ENCODE measurements at regions not wholly inside any gene's neighbourhood (a gene's known extent, or its start where the extent isn't known, plus 50 kb on each side); places are given as distances from the start of the nearest gene placed in this dataset.
"Not testable (repeated sequence)": the region's sequence is repeated elsewhere in the genome, so short reads cannot be mapped to it uniquely, and the experiment has no call there.

DNA sequence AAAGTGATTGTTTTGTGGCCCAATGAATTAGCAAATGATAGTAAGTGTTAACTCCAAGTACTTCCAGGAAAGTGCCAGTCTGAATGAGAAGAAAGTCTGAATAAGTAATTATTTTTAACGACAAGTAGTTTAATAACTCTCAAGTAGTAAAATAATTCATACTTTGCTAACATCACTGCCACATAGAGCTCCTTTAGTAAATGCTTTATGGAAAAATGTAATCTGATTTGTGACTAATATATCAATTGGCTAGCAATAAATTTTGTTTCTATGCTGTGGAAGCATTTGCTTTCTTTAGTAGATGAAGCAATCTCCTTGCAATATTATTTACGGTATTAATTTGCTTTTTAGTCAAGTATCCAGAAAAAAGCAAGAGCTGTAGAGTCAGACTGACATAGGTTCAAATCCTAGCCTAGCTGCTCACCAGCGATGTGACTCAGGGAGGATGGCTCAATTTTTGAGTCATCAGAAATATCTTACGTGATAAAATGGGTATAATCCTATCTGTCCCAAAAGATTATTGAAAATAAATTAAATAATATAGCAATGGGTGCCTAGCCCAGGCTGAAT is 329.3 kb downstream of the FGFR2 start:
- peaks cover 0 to 10% (median 0%) of the 10 kb centered on the region in 3 donors for H3K4me1 ChIP-seq
- 88% methylated on average over 4 of the region's 4 CpGs for WGBS, 2 donors (ENCODE audit: low coverage in 1 of 2)
- no peak for ATAC-seq
- TF ChIP-seq, protein P1, sequence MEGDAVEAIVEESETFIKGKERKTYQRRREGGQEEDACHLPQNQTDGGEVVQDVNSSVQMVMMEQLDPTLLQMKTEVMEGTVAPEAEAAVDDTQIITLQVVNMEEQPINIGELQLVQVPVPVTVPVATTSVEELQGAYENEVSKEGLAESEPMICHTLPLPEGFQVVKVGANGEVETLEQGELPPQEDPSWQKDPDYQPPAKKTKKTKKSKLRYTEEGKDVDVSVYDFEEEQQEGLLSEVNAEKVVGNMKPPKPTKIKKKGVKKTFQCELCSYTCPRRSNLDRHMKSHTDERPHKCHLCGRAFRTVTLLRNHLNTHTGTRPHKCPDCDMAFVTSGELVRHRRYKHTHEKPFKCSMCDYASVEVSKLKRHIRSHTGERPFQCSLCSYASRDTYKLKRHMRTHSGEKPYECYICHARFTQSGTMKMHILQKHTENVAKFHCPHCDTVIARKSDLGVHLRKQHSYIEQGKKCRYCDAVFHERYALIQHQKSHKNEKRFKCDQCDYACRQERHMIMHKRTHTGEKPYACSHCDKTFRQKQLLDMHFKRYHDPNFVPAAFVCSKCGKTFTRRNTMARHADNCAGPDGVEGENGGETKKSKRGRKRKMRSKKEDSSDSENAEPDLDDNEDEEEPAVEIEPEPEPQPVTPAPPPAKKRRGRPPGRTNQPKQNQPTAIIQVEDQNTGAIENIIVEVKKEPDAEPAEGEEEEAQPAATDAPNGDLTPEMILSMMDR (IDR thresholded peaks at IDR 0.05), result no peak
- H3K27ac ChIP-seq, result no peak overlapping the region
- no peaks in the 10 kb centered on the region for H3K36me3 ChIP-seq
- H3K4me3 ChIP-seq, result no peak overlapping the region
- no peaks in the 10 kb centered on the region for H3K9me3 ChIP-seq
- H3K27me3 ChIP-seq, result peaks cover 4% of the 10 kb centered on the region

DNA sequence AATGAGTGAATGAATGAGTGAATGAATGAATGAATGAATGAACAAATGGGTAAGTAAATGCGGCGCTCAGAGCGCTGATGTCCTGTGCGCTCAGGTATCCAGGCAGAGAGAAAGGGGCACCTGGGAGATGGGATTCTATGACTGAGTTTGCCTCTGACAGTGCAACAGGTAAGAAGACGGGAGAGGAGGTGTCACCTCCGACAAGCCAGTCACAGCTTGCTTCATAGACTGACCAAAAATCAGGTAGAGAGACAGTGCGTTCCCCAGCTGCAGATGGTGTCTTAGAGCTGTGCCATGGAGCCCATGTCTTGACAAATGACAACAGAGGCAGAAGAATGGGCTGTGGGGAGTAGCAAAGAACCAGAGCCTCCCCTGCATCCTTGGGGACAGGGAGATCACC is 327.3 kb downstream of the FGFR2 start:
- Histone ChIP-seq H3K27me3 (peaks cover 4% of the 10 kb centered on the region), H3K36me3 (no peaks in the 10 kb centered on the region), H3K4me3 (no peak overlapping the region), H3K27ac (no peak overlapping the region), H3K9me3 (no peaks in the 10 kb centered on the region), H3K4me1 (peaks cover 0 to under 1% (median 0%) of the 10 kb centered on the region in 3 donors)
- WGBS, 2 donors (ENCODE audit: low coverage in 1 of 2), result 87 to 94% methylated on average over 4 to 6 of the region's 7 CpGs
- no peak for ATAC-seq
- TF ChIP-seq, protein P1 (IDR thresholded peaks at IDR 0.05), result no peak
- TF ChIP-seq POLR2A (IDR thresholded peaks at IDR 0.05), result no peak
- no peak for TF ChIP-seq EP300 (IDR thresholded peaks at IDR 0.05)
- TF ChIP-seq POLR2AphosphoS5 (IDR thresholded peaks at IDR 0.05), result no peak

DNA sequence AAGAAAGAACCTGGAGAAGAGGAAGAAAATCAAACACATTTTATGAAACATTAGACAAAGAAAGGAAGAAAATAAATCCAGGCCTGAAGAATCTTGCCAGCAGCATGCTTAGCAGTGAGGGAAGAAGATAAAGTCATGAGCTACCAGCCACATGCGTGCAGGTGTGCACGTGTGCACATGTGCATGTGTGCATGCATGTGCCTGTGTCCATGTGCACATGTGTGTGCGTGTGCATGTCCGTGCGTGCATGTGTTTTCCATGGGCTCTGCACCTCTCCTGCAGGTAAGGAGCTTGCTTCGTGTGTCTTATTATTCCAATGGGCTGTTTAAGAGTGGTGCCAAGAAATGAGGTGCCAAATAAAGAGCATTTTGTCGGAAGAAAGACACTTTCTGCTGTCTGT is 322.2 kb downstream of the FGFR2 start:
- no peaks in the 10 kb centered on the region for H3K9me3 ChIP-seq
- no peak overlapping the region for H3K4me3 ChIP-seq
- H3K27me3 ChIP-seq, result peaks cover 4% of the 10 kb centered on the region
- no peaks in the 10 kb centered on the region for H3K36me3 ChIP-seq
- H3K4me1 ChIP-seq, result no peaks in the 10 kb centered on the region
- no peak overlapping the region for H3K27ac ChIP-seq
- no peak for ATAC-seq
- 92 to 93% methylated on average over 5 to 7 of the region's 7 CpGs for WGBS, 2 donors (ENCODE audit: low coverage in 1 of 2)
- TF ChIP-seq EP300 (IDR thresholded peaks at IDR 0.05), result no peak
- TF ChIP-seq, protein P1 (IDR thresholded peaks at IDR 0.05), result no peak
- TF ChIP-seq POLR2AphosphoS5 (IDR thresholded peaks at IDR 0.05), result no peak
- no peak for TF ChIP-seq POLR2A (IDR thresholded peaks at IDR 0.05)

DNA sequence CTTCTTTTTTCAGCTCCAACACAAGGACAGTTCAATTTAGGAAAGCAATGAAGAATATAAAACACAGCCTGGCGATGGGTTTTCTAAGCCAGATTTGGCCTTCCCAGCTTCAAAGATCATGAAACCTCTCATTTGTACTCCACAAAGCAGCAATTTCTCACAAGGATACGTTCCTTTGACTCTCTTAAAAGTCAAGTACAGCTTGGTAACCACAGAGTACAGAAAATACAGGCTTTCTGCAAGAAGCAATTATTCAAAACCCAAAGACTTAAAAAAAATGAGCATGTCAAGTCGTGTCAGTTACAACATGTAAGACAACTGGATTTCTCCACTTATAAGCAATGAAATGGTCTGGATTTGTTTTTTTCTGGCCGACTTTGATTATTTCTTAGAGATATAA is 321.4 kb downstream of the FGFR2 start:
- Histone ChIP-seq H3K36me3 (no peaks in the 10 kb centered on the region), H3K4me3 (no peak overlapping the region), H3K27ac (no peak overlapping the region), H3K27me3 (peaks cover 1% of the 10 kb centered on the region), H3K9me3 (no peaks in the 10 kb centered on the region), H3K4me1 (no peaks in the 10 kb centered on the region)
- ATAC-seq, result no peak
- TF ChIP-seq POLR2A (IDR thresholded peaks at IDR 0.05) (no peak), EP300 (IDR thresholded peaks at IDR 0.05) (no peak), POLR2AphosphoS5 (IDR thresholded peaks at IDR 0.05) (no peak)
- TF ChIP-seq, protein P1 (IDR thresholded peaks at IDR 0.05), result no peak
- 75 to 76% methylated on average over 3 to 4 of the region's 4 CpGs for WGBS, 2 donors (ENCODE audit: low coverage in 1 of 2)

DNA sequence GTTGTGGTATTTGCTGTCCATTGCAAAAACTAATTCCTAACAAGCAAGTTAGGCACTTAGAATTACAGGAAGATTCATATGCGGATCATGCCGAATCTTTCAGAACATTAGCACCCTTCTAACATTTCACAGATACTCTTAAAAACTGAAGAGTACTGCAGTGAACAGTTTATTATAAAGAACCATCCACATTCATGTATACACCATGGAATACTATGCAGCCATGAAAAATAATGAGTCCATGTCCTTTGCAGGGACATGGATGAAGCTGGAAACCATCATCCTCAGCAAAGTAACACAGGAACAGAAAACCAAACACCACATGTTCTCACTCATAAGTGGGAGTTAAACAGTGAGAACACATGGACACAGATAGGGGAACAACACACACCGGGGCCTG is 319.9 kb downstream of the FGFR2 start:
- not testable (repeated sequence) for H3K36me3 ChIP-seq, H3K4me3 ChIP-seq, H3K4me1 ChIP-seq, ATAC-seq, H3K27ac ChIP-seq, H3K9me3 ChIP-seq, H3K27me3 ChIP-seq
- WGBS, 2 donors (ENCODE audit: low coverage in 1 of 2), result 86 to 95% methylated on average over 3 of the region's 3 CpGs

Measured in gastroesophageal sphincter (tissue), 4 donors.